LNCAP (cell line): ENCODE measurements at regions not wholly inside any gene's neighbourhood (a gene's known extent, or its start where the extent isn't known, plus 50 kb on each side); places are given as distances from the start of the nearest gene placed in this dataset.

Experiments
- TF ChIP-seq, protein P1 (sequence below): fragments of 450-650 bp; IDR thresholded peaks from 2 replicates; pipeline ENCODE4 v1.5.1; 2017; ENCODE audit warnings: mild to moderate bottlenecking

DNA sequence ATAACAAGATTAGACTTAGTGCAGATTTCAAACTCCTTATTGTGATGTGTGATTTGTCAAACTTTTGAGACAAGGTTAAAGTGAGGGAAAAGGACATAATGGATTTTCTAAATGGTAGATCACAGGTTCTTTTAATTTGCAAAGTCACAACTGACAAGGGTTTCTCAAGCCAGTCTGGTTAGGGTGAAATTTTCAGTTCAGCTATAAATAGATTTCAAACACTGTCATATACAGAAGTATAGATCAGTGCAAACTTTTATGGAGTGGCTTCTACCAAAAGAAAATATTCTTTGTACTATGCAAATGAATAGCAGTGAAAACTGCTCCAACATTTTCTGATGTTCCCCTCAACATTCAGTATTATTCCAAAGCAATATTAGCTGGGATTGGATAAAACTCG, 337.1 kb upstream of the MAN1A1 start:
- TF ChIP-seq, protein P1, sequence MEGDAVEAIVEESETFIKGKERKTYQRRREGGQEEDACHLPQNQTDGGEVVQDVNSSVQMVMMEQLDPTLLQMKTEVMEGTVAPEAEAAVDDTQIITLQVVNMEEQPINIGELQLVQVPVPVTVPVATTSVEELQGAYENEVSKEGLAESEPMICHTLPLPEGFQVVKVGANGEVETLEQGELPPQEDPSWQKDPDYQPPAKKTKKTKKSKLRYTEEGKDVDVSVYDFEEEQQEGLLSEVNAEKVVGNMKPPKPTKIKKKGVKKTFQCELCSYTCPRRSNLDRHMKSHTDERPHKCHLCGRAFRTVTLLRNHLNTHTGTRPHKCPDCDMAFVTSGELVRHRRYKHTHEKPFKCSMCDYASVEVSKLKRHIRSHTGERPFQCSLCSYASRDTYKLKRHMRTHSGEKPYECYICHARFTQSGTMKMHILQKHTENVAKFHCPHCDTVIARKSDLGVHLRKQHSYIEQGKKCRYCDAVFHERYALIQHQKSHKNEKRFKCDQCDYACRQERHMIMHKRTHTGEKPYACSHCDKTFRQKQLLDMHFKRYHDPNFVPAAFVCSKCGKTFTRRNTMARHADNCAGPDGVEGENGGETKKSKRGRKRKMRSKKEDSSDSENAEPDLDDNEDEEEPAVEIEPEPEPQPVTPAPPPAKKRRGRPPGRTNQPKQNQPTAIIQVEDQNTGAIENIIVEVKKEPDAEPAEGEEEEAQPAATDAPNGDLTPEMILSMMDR: no peak

DNA sequence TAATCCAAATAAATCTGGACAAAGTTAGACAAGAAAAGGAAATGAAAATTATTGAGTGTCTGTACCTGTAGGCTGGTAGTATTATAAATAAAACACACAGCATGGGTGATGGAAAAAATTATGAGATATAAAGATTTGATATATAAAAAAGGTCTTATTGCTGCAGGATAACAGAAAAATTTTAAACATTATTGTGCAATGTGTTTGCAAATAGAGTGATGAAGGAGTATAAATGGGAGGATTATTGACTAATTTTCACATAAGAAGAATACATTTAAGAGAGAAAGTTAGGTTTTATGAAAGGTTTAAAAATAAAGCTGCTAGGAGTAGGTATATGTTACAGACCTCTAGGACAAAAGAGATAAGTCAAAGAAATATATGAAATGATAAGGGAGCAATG, 336.7 kb upstream of the MAN1A1 start:
- TF ChIP-seq, protein P1: no peak

DNA sequence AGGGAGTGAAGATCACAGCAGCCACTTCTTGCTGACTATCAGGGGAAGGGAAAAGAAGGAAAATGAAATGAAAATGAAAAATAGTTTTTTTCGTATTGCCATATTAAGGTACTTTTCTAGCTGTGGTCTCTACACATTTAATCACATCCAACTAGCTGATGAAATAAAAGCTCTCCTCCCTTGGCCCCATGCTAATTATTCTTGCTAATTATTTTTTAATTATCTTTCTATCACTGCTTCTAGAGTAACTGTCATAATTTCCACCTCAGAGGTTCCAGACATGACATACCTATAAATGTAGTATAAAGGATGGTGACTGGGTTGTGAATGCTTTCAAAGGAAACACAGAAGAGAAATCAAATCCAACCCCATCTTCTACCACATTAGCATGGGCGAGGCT, 334.1 kb upstream of the MAN1A1 start:
- TF ChIP-seq, protein P1: no peak

DNA sequence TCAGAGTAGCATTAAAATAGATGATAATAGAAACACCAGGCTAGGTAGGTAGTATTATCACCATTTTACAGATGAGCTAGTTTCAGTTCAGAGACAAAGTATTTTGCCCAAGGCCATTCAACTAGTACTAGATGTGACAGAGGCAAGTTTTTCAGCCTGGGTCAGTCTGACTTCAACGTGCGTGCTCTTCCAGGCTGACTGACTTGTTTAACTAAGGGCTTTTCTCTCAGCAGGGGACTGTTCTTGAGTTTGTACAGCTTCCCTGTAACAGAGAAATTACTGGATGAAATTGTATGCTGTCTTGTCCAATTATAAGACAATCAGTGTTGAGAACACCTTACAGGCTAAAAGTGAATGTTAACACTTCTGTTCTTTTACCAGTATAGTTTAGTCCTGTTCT, 333.5 kb upstream of the MAN1A1 start:
- TF ChIP-seq, protein P1: no peak

DNA sequence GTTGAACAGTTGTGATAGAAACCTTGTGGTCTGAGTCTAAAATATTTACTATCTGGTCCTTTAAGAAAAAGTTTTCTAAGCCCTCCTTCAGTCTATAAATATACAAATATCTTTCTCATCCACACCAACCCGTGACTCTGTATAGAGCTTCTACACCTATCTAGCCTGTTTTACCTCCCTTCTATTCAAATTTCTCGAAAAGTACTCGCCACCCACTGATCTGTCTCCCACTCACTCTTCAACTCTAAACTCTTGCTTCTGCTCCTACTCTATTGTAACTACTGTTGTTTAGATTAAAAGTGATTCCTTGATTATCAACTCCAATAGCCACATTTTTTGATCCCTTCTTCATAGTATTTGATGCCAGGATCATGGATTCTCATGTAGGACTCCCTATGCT, 329.4 kb upstream of the MAN1A1 start:
- TF ChIP-seq, protein P1: no peak

DNA sequence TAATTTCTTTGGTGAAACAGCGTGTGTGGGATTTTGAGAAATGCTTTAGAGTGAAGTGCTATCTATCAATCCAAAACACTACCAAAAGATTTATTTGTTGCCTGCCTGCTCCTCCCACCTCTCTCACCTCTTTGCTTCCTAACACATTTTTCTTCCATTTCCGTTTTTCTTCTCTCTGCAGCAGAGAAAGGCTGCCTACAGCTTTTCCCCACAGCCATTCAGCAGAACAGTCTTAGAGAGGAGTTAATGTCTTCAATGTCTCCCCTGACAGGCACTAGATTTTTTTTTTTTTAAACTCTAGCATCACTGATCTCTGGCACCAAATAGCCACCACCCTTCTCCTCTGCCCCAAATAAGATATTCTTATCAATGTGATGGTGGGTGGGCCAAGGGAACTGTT, 327.8 kb upstream of the MAN1A1 start:
- TF ChIP-seq, protein P1: no peak

DNA sequence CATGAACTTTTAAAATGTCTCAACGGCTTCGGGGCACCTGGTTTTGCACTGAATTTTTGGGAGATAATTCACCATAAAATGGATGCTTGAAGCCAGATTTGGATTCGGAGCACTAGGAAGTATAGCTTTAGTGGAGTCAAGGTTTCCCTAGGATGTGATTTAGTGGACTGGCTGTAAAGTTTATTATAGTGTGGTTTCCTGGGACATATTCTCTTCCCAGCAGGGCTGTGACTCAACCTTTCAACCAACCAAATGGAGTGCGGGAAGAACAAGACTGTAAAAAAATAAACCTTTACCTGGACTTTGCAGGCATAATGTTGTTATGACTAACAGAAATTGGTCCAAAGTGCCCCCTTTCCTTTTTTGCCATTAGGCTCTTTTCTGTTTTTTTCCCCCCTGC, 327.4 kb upstream of the MAN1A1 start:
- TF ChIP-seq, protein P1: no peak

DNA sequence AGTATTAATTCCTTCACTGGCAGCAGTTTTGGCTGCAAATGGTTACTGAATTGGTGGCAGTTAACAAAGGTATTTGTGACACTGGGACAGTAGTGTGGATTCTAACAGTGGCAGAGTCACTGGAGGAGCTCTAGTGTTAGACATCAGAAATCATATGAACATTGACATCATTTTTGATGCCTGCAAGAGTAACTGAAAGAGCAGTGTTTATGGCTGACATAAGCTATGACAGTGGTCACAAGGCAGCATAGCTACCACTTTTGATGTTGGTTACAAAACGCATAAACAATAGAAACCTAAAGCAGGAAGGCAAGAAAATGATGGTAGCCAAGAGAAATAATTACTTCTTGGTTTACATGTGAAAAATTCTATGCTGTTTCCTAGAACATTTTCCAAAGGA, 326.7 kb upstream of the MAN1A1 start:
- TF ChIP-seq, protein P1: no peak
